GM12891 (cell line): ENCODE measurements at regions not wholly inside any gene's neighbourhood (a gene's known extent, or its start where the extent isn't known, plus 50 kb on each side); places are given as distances from the start of the nearest gene placed in this dataset.

ENCODE experiments used
- PAX5 ChIP-seq: IDR thresholded peaks from 2 replicates; pipeline ENCODE4 v1.6.1; 2011; ENCODE audit warnings: low read length, moderate library complexity, mild to moderate bottlenecking; ENCODE audit not compliant: insufficient read depth, severe bottlenecking
- POLR2A ChIP-seq: IDR thresholded peaks from 2 replicates; pipeline ENCODE4 v1.6.1; 2011; ENCODE audit warnings: low read depth, low read length, control low read depth
- POLR2AphosphoS5 ChIP-seq: IDR thresholded peaks from 2 replicates; pipeline ENCODE4 v1.6.1; 2011; ENCODE audit warnings: low read depth, low read length, control low read depth
- POU2F2 ChIP-seq: IDR thresholded peaks from 2 replicates; pipeline ENCODE4 v1.6.1; 2011; ENCODE audit warnings: low read depth, mild to moderate bottlenecking, control low read depth, low read length, moderate library complexity
- SPI1 ChIP-seq: IDR thresholded peaks from 2 replicates; pipeline ENCODE4 v1.6.1; 2011; ENCODE audit warnings: low read depth, low read length, control low read depth
- TAF1 ChIP-seq: IDR thresholded peaks from 2 replicates; pipeline ENCODE4 v1.6.1; 2011; ENCODE audit warnings: low read depth, low read length, control low read depth

GRCh38 chr2:136538489-136538888 is 226.9 kb upstream of the THSD7B start:
- TF ChIP-seq POLR2A = no peak
- no peak for TF ChIP-seq POLR2AphosphoS5
- TF ChIP-seq SPI1 = no peak
- TF ChIP-seq TAF1 = no peak
- TF ChIP-seq POU2F2 = no peak
- no peak for TF ChIP-seq PAX5
